Activated T-helper 1 cell treated with Interleukin-2 at 50 U/mL for 16 hours (primary cell): ENCODE measurements at regions not wholly inside any gene's neighbourhood (a gene's known extent, or its start where the extent isn't known, plus 50 kb on each side); places are given as distances from the start of the nearest gene placed in this dataset.

Experiments
- DNase-seq: peaks from one replicate; pipeline ENCODE4 v3.0.0-alpha.2; 2020; ENCODE audit warnings: low read depth

GRCh38 chr15:26374806-26375205 lies 398.1 kb downstream of the GABRB3 start:
- no peak for DNase-seq

GRCh38 chr15:26372706-26373105 lies 400.2 kb downstream of the GABRB3 start:
- DNase-seq, result no peak

DNA sequence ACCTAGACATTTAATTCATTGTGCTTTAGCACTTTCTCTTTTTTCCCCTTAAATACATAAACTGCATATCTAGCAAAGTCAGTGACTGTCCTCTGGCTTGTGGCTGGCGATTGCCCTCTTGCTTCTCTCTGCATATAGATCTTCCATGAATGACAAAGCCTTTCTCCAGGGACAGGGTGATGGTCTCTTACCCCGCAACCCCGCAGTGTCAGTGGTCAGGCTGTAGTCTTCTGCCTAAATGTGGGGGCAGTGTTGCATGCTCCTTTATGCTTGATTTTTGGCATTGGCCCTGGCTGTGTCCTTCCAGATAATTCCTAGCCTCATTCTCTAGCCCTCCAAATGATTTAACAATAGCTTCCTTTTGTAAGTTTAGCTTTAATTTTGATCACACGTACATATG lies 407.8 kb downstream of the GABRB3 start:
- no peak for DNase-seq

DNA sequence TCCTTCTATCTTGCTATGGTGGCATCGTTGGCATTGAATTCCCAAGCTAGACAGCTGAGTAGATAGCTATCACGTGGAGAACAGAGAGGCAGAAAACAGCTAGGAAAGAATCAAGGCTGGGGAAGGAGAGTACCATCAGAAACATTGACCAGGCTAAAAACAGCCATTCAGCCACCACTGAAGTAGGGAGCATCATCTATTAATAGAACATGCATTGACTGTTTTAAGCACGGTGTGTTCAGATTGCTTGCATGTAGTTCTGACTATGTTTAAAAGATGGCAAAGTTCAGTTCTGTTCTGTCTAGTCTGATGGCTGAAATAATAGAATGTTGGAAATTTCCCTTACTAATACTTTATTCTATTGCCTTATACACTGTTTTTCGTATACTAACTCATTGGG lies 413.0 kb downstream of the GABRB3 start:
- DNase-seq, result no peak

DNA sequence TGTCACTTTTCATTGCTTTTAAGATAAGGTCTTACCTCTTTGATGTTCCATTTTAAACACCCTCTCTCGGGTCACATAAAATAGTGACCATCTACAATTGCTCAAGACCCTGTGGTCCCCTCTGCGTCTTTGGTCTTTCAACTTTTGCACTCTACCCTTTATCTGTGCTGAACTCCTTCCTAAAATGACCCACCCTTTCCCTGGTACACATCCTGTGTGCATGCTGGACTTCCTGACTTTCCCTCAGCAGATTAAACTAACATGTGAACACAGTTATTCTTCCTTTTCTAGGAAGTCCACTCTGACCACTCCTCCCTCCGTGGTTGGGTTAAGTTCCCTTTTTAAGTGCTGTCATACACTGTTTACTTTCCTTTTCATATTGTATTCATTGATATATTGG lies 414.2 kb downstream of the GABRB3 start:
- DNase-seq, result no peak

GRCh38 chr15:26357653-26358052 lies 415.2 kb downstream of the GABRB3 start:
- DNase-seq, result no peak

DNA sequence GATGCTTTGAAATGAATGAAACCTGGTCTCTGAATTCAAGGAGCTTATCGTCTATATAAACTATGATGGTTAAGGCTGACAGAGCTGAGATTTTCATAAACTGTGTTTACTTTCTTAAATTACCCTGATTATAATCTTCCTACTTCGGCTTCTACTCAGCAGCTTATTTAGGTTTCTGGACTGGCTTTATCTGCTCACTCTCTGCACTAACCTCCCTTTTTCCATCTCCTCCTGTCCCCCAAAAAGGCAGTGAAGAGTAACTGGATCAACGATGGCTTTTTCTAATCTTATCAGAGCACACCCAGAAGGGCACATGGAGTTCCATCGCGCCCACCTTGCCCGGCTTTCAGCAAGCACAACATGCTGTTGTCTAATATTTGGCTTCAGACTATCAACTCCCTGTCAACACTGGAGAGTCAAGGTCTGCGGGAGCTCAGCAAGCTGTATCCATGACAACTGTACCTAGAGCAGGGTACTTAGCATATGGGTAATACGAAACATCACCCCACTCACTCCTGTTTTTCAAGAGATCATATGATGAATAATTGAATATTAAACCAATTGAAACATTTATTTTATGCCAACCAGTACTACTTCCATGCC lies 417.3 kb downstream of the GABRB3 start:
- no peak for DNase-seq

GRCh38 chr15:26352909-26353308 lies 420.0 kb downstream of the GABRB3 start:
- DNase-seq, result no peak

DNA sequence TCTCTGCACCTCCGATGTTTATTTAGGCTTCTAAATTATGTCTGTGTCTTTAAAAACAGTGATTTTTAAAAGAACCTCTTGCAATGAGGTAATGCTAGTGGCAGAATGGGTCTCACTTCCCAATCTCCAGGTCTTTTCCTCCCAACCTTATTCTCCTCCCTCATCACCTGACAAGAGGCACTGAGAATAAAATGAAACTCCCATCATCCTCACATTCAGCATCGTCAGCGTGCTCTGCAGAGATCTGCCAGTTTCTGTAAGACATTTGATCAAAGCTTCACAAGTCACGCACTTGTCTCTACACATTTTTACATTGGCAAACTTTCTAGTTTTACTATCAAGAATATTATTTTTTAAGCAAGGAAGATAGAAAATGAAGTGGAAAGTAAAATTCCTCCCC lies 420.5 kb downstream of the GABRB3 start:
- DNase-seq, result no peak

GRCh38 chr15:26325495-26325894 lies 447.4 kb downstream of the GABRB3 start:
- no peak for DNase-seq

DNA sequence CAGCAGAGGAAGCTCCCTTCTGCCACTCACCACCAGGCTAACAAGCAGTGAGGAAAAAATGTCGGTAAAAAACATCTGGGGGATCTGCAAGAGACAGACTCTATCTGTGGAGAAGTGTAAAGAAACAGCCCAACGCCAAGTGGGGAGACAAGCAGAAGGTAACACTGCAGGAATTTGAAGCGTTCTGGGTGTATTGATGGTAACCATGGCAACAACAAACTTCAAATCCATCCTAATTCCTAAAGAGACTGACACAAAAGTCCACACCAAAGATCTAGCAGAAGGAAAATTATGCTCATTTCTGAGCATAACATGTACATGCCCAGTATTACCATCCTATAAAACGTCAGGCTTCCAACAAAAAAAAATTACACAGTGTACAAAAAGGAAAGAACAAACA lies 449.3 kb downstream of the GABRB3 start:
- DNase-seq, result no peak

DNA sequence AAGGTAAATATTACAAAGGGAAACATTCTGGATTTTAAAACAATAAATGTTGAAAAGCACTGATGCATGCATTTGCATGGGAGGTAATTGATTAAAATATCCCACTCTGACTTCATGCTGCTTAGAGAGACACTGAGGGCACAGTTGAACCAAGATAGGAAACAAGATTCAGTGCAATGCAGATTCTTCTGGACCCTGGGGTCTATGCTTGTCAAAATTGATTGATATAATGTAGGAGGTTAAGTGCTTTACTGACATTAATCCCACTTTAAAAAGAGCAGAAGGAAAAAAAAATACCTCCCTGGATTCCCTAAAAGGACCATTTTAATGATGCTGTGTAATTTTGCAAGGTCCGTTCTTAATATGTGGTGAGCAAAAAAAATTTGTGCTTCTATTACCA lies 454.2 kb downstream of the GABRB3 start:
- DNase-seq, result no peak

GRCh38 chr15:26314577-26314976 lies 451.4 kb upstream of the ATP10A start:
- no peak for DNase-seq

- DNase-seq, result no peak
These were observed 448.6 kb upstream of the ATP10A start for GRCh38 chr15:26311710-26312236.

GRCh38 chr15:26298659-26299170 lies 435.6 kb upstream of the ATP10A start:
- no peak for DNase-seq

- DNase-seq, result no peak
These were observed 435.0 kb upstream of the ATP10A start for GRCh38 chr15:26298010-26298658.

DNA sequence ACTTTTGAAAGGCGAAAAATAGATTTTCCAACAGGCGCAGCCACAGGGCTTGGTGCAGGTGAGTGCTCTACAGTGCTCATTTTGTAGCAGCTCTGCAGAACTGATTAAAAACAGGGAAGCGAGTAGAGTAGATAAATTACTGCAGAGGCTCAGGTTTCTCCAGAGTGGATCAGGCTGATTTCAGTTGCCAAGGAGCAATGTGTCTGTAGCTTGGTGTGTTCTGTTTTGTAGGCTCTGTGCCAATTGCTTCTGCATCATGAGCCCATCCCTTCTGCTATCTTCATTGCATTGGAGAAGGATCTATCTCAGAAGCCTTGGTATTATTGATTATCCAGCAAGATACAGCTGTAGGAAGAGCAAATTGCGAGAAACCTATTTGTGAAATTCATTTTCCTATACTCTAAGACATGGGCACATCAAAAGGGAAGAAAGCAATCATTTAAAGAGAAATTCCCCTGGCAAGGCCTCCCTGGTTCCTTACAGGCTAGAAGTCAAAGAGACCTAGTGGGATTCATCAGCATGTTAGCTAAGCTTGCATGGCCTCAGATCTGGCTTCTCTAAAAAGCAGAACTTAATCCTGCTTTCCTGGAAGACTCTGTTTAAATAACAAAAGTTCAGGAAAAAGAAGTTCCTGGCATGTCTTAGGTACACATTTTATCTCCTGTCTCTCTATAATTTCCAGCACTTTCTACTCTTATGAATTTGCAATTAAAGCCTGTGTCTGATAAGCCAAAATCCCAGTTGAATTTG lies 432.4 kb upstream of the ATP10A start:
- no peak for DNase-seq

- DNase-seq, result no peak
These were observed 431.0 kb upstream of the ATP10A start for GRCh38 chr15:26294059-26294689.

- no peak for DNase-seq
These were observed 424.3 kb upstream of the ATP10A start for GRCh38 chr15:26287381-26287780.

DNA sequence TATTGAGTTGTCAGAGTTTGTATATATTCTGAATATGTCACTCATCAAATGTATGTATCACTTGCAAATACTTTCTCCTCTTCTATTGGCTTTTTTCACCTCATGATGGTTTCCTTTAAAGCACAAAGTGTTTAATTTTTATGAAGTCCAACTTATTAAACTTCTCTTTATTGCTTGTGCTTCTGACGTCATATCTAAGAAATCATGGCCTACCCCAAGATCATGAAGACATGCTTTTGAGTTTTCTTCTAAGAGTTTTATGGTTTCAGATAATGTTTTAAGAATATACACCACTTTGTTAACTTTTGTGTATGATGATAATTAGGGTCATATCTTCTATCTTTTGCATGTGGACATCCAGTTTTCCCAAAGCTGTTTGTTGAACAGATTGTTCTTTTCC lies 417.2 kb upstream of the ATP10A start:
- DNase-seq, result no peak

DNA sequence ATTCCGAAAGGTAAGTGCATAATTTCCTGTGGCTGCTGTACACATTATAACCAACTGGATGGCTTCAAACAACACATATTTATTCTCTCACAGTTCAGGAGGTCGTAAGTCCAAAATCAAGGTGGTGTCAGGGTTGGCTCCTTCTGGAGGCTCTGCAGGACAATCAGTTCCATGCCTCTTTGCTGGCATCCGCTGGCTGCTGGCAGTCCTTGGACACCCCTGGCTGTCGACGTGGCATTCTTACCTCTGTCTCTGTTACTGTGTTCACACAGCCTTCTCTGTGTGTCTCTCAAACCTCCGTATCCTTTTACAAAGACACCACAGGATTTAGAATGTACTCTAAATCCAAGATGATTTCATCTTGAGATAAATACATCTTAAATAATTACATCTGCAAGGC lies 398.8 kb upstream of the ATP10A start:
- DNase-seq, result no peak

GRCh38 chr15:26261413-26261812 lies 398.3 kb upstream of the ATP10A start:
- no peak for DNase-seq
